ENCODE measurements at regions not wholly inside any gene's neighbourhood (a gene's known extent, or its start where the extent isn't known, plus 50 kb on each side); places are given as distances from the start of the nearest gene placed in this dataset.

GRCh38 chr9:111186021-111186530 lies 143.9 kb downstream of the OR2K2 start:
- TF ChIP-seq CTCF (IDR thresholded peaks at IDR 0.05) (no peak), EZH2phosphoT487 (IDR thresholded peaks at IDR 0.05) (no peak), EZH2 (IDR thresholded peaks at IDR 0.05) (no peak)
- Mint-ChIP-seq H3K27me3 (ENCODE audit: insufficient read depth, low read depth) (no peaks in the 10 kb centered on the region), H3K36me3 (no peaks in the 10 kb centered on the region), H3K4me1 (no peaks in the 10 kb centered on the region), H3K9me3 (peaks cover 3% of the 10 kb centered on the region), H3K4me3 (no peak overlapping the region), H3K27ac (no peak overlapping the region)
- H4K20me1 ChIP-seq (ENCODE audit: low read depth), result no peaks in the 10 kb centered on the region
- H3K36me3 ChIP-seq, result no peaks in the 10 kb centered on the region
- H2AFZ ChIP-seq (replicated peaks), result no peak overlapping the region
- H3K9ac ChIP-seq, result no peak overlapping the region
- no peaks in the 10 kb centered on the region for H3K9me3 ChIP-seq (ENCODE audit: low read depth)
- no peak overlapping the region for H3K4me3 ChIP-seq
- H3K4me2 ChIP-seq, result no peak overlapping the region
- DNase-seq (ENCODE audit: low spot score), result no peak
- no peaks in the 10 kb centered on the region for H3K27me3 ChIP-seq
- H3K79me2 ChIP-seq (ENCODE audit: low read depth), result no peaks in the 10 kb centered on the region
- H3K4me1 ChIP-seq, result no peaks in the 10 kb centered on the region
- no peaks in the 10 kb centered on the region for H3F3A ChIP-seq (ENCODE audit: low read depth)
- no peak overlapping the region for H3K27ac ChIP-seq

- H3K9me3 ChIP-seq (ENCODE audit: low read depth), result no peaks in the 10 kb centered on the region
- TF ChIP-seq CTCF (IDR thresholded peaks at IDR 0.05) (no peak), EZH2phosphoT487 (IDR thresholded peaks at IDR 0.05) (no peak), EZH2 (IDR thresholded peaks at IDR 0.05) (no peak)
- Mint-ChIP-seq H3K27ac (no peak overlapping the region), H3K36me3 (no peaks in the 10 kb centered on the region), H3K9me3 (peaks cover 3% of the 10 kb centered on the region), H3K4me1 (no peaks in the 10 kb centered on the region), H3K27me3 (ENCODE audit: insufficient read depth, low read depth) (no peaks in the 10 kb centered on the region), H3K4me3 (no peak overlapping the region)
- no peak overlapping the region for H2AFZ ChIP-seq (replicated peaks)
- no peaks in the 10 kb centered on the region for H3F3A ChIP-seq (ENCODE audit: low read depth)
- no peak for DNase-seq (ENCODE audit: low spot score)
- H3K27me3 ChIP-seq, result no peaks in the 10 kb centered on the region
- H3K36me3 ChIP-seq, result no peaks in the 10 kb centered on the region
- H3K4me3 ChIP-seq, result no peak overlapping the region
- H3K4me1 ChIP-seq, result no peaks in the 10 kb centered on the region
- H3K9ac ChIP-seq, result no peak overlapping the region
- no peak overlapping the region for H3K27ac ChIP-seq
- no peaks in the 10 kb centered on the region for H3K79me2 ChIP-seq (ENCODE audit: low read depth)
- H3K4me2 ChIP-seq, result no peak overlapping the region
- H4K20me1 ChIP-seq (ENCODE audit: low read depth), result no peaks in the 10 kb centered on the region
Measured at GRCh38 chr9:111180811-111181210, 142.5 kb upstream of the LPAR1 start.

GRCh38 chr9:111179577-111179976 lies 141.3 kb upstream of the LPAR1 start:
- no peak for DNase-seq (ENCODE audit: low spot score)
- Mint-ChIP-seq H3K27ac (no peak overlapping the region), H3K36me3 (no peaks in the 10 kb centered on the region), H3K4me1 (no peaks in the 10 kb centered on the region), H3K4me3 (no peak overlapping the region), H3K9me3 (peaks cover 3% of the 10 kb centered on the region), H3K27me3 (ENCODE audit: insufficient read depth, low read depth) (no peaks in the 10 kb centered on the region)
- H3K4me3 ChIP-seq, result no peak overlapping the region
- no peaks in the 10 kb centered on the region for H3K27me3 ChIP-seq
- no peak overlapping the region for H3K9ac ChIP-seq
- no peak overlapping the region for H3K4me2 ChIP-seq
- H3K4me1 ChIP-seq, result no peaks in the 10 kb centered on the region
- H3K79me2 ChIP-seq (ENCODE audit: low read depth), result no peaks in the 10 kb centered on the region
- no peak for TF ChIP-seq EZH2 (IDR thresholded peaks at IDR 0.05)
- no peak for TF ChIP-seq CTCF (IDR thresholded peaks at IDR 0.05)
- no peak for TF ChIP-seq EZH2phosphoT487 (IDR thresholded peaks at IDR 0.05)
- H3K9me3 ChIP-seq (ENCODE audit: low read depth), result no peaks in the 10 kb centered on the region
- no peaks in the 10 kb centered on the region for H4K20me1 ChIP-seq (ENCODE audit: low read depth)
- no peaks in the 10 kb centered on the region for H3F3A ChIP-seq (ENCODE audit: low read depth)
- no peak overlapping the region for H2AFZ ChIP-seq (replicated peaks)
- no peak overlapping the region for H3K27ac ChIP-seq
- H3K36me3 ChIP-seq, result no peaks in the 10 kb centered on the region

Data from neural progenitor cell (in vitro differentiated cells).